ENCODE measurements at regions not wholly inside any gene's neighbourhood (a gene's known extent, or its start where the extent isn't known, plus 50 kb on each side); places are given as distances from the start of the nearest gene placed in this dataset.

DNA sequence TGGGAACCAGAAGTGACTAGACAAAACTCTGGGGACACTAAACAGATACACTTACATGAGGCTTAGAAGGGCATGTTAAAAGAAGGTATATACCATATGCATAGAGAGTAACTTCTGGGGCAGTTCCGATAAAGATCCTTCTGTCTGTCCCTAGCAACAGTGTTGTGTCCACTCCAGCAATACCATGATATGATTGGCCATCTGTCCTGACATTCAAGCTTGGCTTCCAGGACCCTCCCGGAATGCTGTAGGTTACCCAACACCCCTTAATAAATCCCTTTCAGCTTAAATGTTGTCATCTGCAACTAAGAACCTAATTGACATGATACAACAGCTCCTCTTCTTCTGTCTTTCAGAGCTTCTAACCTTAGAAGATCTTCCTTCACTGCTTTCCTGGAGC, 307.7 kb downstream of the OMA1 start:
- intact Hi-C loops (cut with DNase I) = no loop called here
- Histone ChIP-seq H3K27ac (no peak overlapping the region), H3K4me3 (no peak overlapping the region), H3K36me3 (no peaks in the 10 kb centered on the region), H3K9me3 (no peaks in the 10 kb centered on the region), H3K4me1 (no peaks in the 10 kb centered on the region), H3K27me3 (no peaks in the 10 kb centered on the region)
- DNase-seq (no peak), ATAC-seq (no peak)
- no peak for TF ChIP-seq CTCF (IDR thresholded peaks at IDR 0.05)
- no peak for TF ChIP-seq POLR2A (IDR thresholded peaks at IDR 0.05)
- WGBS (ENCODE audit: insufficient coverage, low coverage, low lambda C conversion rate, missing lambda C conversion rate) = 50% methylated on average over 2 of the region's 2 CpGs

DNA sequence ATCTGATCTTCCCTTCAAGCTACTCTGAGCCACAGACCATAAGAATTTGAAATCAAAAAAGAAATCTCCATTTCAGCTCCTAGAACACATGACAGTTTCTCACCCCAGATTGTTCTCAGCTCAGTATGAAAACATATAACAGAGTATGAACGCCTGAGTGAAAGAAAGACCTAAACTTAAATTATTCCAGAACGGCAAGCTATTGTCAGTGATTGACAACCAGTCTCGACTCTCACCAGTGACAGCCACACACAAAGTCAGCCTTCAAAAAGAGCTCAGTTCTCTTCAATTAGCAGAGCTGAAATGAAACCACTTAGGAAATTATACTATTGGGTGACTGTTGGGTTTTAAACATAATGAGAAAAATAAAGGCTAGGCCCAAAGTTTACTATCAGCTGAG, 312.8 kb downstream of the OMA1 start:
- no peak for TF ChIP-seq POLR2A (IDR thresholded peaks at IDR 0.05)
- TF ChIP-seq CTCF (IDR thresholded peaks at IDR 0.05) = no peak

GRCh38 chr1:58231204-58231603, 315.3 kb downstream of the OMA1 start:
- TF ChIP-seq POLR2A (IDR thresholded peaks at IDR 0.05) (no peak), CTCF (IDR thresholded peaks at IDR 0.05) (no peak)
- Histone ChIP-seq H3K27me3 (no peaks in the 10 kb centered on the region), H3K4me3 (no peak overlapping the region), H3K4me1 (no peaks in the 10 kb centered on the region), H3K9me3 (no peaks in the 10 kb centered on the region), H3K36me3 (no peaks in the 10 kb centered on the region), H3K27ac (no peak overlapping the region)
- WGBS (ENCODE audit: insufficient coverage, low coverage, low lambda C conversion rate, missing lambda C conversion rate) = 80% methylated on average over 1 of the region's 1 CpG
- no peak for DNase-seq
- no peak for ATAC-seq
- intact Hi-C loops (cut with DNase I) = no loop called here

More for the DNA sequence above, 312.8 kb downstream of the OMA1 start:
- DNase-seq = no peak
- no peak for ATAC-seq
- Histone ChIP-seq H3K27ac (no peak overlapping the region), H3K4me1 (no peaks in the 10 kb centered on the region), H3K9me3 (no peaks in the 10 kb centered on the region), H3K4me3 (no peak overlapping the region), H3K27me3 (no peaks in the 10 kb centered on the region), H3K36me3 (no peaks in the 10 kb centered on the region)
- WGBS (ENCODE audit: insufficient coverage, low coverage, low lambda C conversion rate, missing lambda C conversion rate) = 71% methylated on average over 3 of the region's 3 CpGs
- intact Hi-C loops (cut with DNase I) = no loop called here

- Histone ChIP-seq H3K27me3 (no peaks in the 10 kb centered on the region), H3K9me3 (no peaks in the 10 kb centered on the region), H3K4me3 (no peak overlapping the region), H3K36me3 (no peaks in the 10 kb centered on the region), H3K27ac (no peak overlapping the region), H3K4me1 (no peaks in the 10 kb centered on the region)
- 71% methylated on average over 3 of the region's 3 CpGs for WGBS (ENCODE audit: insufficient coverage, low coverage, low lambda C conversion rate, missing lambda C conversion rate)
- DNase-seq (no peak), ATAC-seq (no peak)
- TF ChIP-seq POLR2A (IDR thresholded peaks at IDR 0.05) = no peak
- TF ChIP-seq CTCF (IDR thresholded peaks at IDR 0.05) = no peak
- intact Hi-C loops (cut with DNase I) = no loop called here
These were observed 318.9 kb downstream of the OMA1 start for GRCh38 chr1:58227604-58228003.

DNA sequence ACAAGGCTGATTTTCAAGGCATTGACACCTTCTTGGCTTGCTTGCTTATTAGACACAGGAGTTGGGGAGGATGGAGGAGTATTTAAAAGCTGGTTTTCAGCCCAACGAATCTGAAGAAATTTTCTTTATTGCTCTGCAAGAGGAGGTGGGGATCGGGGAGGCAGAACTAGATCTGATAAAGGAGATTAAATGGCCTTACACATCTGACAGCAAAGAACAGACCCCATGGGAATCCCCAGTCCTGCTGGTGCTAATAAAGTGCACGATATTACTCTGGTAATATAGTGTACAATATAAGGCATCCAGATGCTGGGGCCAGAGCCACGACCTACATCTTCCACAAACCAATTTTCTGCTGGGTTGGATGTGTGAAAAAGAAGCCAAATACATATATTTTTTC, 323.0 kb downstream of the OMA1 start:
- H3K27ac ChIP-seq = no peak overlapping the region
- no peaks in the 10 kb centered on the region for H3K4me1 ChIP-seq
- no peaks in the 10 kb centered on the region for H3K36me3 ChIP-seq
- DNase-seq = no peak
- no peak for TF ChIP-seq CTCF (IDR thresholded peaks at IDR 0.05)
- no peak for TF ChIP-seq POLR2A (IDR thresholded peaks at IDR 0.05)
- no peaks in the 10 kb centered on the region for H3K9me3 ChIP-seq
- 69% methylated on average over 4 of the region's 4 CpGs for WGBS (ENCODE audit: insufficient coverage, low coverage, low lambda C conversion rate, missing lambda C conversion rate)
- intact Hi-C loops (cut with DNase I) = no loop called here
- no peaks in the 10 kb centered on the region for H3K27me3 ChIP-seq
- ATAC-seq = no peak
- no peak overlapping the region for H3K4me3 ChIP-seq
